ENCODE measurements at regions not wholly inside any gene's neighbourhood (a gene's known extent, or its start where the extent isn't known, plus 50 kb on each side); places are given as distances from the start of the nearest gene placed in this dataset.

DNA sequence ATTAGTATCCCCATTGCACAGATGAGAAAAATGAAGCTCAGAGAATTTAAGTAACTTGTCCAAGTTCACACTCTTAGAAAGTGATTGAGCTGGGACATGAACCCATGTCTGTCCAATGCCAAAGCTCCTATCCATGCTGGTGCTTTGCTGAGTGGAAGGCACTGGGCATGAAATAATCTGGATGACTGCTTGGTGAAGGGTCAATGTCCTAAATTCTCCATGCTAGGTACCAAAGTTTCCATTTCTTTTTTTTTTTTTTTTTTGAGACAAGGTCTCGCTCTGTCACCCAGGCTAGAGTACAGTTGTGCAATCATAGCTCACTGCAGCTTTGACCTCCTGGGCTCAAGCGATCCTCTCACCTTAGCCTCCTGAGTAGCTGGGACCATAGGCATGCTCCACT, 153.6 kb upstream of the ERCC4 start:
- H3K9me2 ChIP-seq (ENCODE audit: insufficient read depth) = 0 out of 2 replicates have a peak, but pooled peaks cover 8% of the 10 kb centered on the region
- no peak for TF ChIP-seq CTCF (conservative IDR thresholded peaks at IDR 0.05; ENCODE audit: low read depth in 2 of 2)
- TF ChIP-seq EZH2 (IDR thresholded peaks at IDR 0.05; ENCODE audit: low read depth, unreplicated experiment) = no peak
- no peak for TF ChIP-seq ZNF114 (CRISPR knock-in tag; IDR thresholded peaks at IDR 0.05)
- TF ChIP-seq EZH2phosphoT487 (IDR thresholded peaks at IDR 0.05; ENCODE audit: unreplicated experiment) = no peak
- TF ChIP-seq REST (IDR thresholded peaks at IDR 0.05; ENCODE audit: unreplicated experiment) = no peak
- no peak for TF ChIP-seq STAT1 (IDR thresholded peaks at IDR 0.05; ENCODE audit: unreplicated experiment)
- TF ChIP-seq ZNF331 (CRISPR knock-in tag; IDR thresholded peaks at IDR 0.05; ENCODE audit: low read depth) = no peak
- TF ChIP-seq ETS1 (IDR thresholded peaks at IDR 0.05) = no peak
- TF ChIP-seq POLR2AphosphoS5 (IDR thresholded peaks at IDR 0.05; ENCODE audit: low read depth) = no peak
- TF ChIP-seq NANOG (IDR thresholded peaks at IDR 0.05; ENCODE audit: borderline replicate concordance) = no peak
- TF ChIP-seq, protein P1, sequence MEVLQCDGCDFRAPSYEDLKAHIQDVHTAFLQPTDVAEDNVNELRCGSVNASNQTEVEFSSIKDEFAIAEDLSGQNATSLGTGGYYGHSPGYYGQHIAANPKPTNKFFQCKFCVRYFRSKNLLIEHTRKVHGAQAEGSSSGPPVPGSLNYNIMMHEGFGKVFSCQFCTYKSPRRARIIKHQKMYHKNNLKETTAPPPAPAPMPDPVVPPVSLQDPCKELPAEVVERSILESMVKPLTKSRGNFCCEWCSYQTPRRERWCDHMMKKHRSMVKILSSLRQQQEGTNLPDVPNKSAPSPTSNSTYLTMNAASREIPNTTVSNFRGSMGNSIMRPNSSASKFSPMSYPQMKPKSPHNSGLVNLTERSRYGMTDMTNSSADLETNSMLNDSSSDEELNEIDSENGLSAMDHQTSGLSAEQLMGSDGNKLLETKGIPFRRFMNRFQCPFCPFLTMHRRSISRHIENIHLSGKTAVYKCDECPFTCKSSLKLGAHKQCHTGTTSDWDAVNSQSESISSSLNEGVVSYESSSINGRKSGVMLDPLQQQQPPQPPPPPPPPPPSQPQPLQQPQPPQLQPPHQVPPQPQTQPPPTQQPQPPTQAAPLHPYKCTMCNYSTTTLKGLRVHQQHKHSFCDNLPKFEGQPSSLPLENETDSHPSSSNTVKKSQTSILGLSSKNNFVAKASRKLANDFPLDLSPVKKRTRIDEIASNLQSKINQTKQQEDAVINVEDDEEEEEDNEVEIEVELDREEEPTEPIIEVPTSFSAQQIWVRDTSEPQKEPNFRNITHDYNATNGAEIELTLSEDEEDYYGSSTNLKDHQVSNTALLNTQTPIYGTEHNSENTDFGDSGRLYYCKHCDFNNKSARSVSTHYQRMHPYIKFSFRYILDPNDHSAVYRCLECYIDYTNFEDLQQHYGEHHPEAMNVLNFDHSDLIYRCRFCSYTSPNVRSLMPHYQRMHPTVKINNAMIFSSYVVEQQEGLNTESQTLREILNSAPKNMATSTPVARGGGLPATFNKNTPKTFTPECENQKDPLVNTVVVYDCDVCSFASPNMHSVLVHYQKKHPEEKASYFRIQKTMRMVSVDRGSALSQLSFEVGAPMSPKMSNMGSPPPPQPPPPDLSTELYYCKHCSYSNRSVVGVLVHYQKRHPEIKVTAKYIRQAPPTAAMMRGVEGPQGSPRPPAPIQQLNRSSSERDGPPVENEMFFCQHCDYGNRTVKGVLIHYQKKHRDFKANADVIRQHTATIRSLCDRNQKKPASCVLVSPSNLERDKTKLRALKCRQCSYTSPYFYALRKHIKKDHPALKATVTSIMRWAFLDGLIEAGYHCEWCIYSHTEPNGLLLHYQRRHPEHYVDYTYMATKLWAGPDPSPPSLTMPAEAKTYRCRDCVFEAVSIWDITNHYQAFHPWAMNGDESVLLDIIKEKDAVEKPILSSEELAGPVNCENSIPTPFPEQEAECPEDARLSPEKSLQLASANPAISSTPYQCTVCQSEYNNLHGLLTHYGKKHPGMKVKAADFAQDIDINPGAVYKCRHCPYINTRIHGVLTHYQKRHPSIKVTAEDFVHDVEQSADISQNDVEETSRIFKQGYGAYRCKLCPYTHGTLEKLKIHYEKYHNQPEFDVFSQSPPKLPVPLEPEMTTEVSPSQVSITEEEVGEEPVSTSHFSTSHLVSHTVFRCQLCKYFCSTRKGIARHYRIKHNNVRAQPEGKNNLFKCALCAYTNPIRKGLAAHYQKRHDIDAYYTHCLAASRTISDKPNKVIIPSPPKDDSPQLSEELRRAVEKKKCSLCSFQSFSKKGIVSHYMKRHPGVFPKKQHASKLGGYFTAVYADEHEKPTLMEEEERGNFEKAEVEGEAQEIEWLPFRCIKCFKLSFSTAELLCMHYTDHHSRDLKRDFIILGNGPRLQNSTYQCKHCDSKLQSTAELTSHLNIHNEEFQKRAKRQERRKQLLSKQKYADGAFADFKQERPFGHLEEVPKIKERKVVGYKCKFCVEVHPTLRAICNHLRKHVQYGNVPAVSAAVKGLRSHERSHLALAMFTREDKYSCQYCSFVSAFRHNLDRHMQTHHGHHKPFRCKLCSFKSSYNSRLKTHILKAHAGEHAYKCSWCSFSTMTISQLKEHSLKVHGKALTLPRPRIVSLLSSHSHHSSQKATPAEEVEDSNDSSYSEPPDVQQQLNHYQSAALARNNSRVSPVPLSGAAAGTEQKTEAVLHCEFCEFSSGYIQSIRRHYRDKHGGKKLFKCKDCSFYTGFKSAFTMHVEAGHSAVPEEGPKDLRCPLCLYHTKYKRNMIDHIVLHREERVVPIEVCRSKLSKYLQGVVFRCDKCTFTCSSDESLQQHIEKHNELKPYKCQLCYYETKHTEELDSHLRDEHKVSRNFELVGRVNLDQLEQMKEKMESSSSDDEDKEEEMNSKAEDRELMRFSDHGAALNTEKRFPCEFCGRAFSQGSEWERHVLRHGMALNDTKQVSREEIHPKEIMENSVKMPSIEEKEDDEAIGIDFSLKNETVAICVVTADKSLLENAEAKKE (CRISPR knock-in tag; IDR thresholded peaks at IDR 0.05) = no peak
- TF ChIP-seq JUNB (IDR thresholded peaks at IDR 0.05; ENCODE audit: unreplicated experiment) = no peak
- TF ChIP-seq CREB1 (CRISPR knock-in tag; IDR thresholded peaks at IDR 0.05; ENCODE audit: low read depth) = no peak
- H3K9me3 Mint-ChIP-seq = no peaks in the 10 kb centered on the region
- no peaks in the 10 kb centered on the region for H3F3A ChIP-seq (replicated peaks; ENCODE audit: low read depth)
- no peaks in the 10 kb centered on the region for H3K79me2 ChIP-seq (replicated peaks; ENCODE audit: insufficient read depth)
- H3K4me1 ChIP-seq (ENCODE audit: insufficient read depth) = no peaks in the 10 kb centered on the region
- H4K20me1 ChIP-seq (replicated peaks; ENCODE audit: insufficient read depth) = no peaks in the 10 kb centered on the region; the same call in 1 of the 2 replicates
- ATAC-seq = no peak
- H3K36me3 Mint-ChIP-seq (ENCODE audit: low read depth) = no peaks in the 10 kb centered on the region
- no peaks in the 10 kb centered on the region for H3K36me3 ChIP-seq (ENCODE audit: insufficient read depth)
- no peaks in the 10 kb centered on the region for H3K27me3 ChIP-seq (ENCODE audit: insufficient read depth)
- 0 out of 3 replicates have a peak, but pooled peaks cover 3% of the 10 kb centered on the region for H3K4me1 Mint-ChIP-seq
- no peak overlapping the region for H2AFZ ChIP-seq
- no peaks in the 10 kb centered on the region for H3K27me3 Mint-ChIP-seq (ENCODE audit: insufficient read depth, low read depth, poor library complexity)
- H3K4me3 ChIP-seq = no peak overlapping the region
- H3K4me3 Mint-ChIP-seq = no peak overlapping the region
- H3K27ac ChIP-seq (ENCODE audit: low read depth) = no peak overlapping the region
- no peak for DNase-seq (ENCODE audit: low spot score)
- no peak overlapping the region for H3K4me2 ChIP-seq
- no peak overlapping the region for H3K27ac Mint-ChIP-seq
